Hindlimb muscle (tissue), 1 donor: ENCODE measurements at regions not wholly inside any gene's neighbourhood (a gene's known extent, or its start where the extent isn't known, plus 50 kb on each side); places are given as distances from the start of the nearest gene placed in this dataset.

Source experiments
- DNase-seq: peaks from one replicate; pipeline ENCODE4 v3.0.0-alpha.2; 2013

DNA sequence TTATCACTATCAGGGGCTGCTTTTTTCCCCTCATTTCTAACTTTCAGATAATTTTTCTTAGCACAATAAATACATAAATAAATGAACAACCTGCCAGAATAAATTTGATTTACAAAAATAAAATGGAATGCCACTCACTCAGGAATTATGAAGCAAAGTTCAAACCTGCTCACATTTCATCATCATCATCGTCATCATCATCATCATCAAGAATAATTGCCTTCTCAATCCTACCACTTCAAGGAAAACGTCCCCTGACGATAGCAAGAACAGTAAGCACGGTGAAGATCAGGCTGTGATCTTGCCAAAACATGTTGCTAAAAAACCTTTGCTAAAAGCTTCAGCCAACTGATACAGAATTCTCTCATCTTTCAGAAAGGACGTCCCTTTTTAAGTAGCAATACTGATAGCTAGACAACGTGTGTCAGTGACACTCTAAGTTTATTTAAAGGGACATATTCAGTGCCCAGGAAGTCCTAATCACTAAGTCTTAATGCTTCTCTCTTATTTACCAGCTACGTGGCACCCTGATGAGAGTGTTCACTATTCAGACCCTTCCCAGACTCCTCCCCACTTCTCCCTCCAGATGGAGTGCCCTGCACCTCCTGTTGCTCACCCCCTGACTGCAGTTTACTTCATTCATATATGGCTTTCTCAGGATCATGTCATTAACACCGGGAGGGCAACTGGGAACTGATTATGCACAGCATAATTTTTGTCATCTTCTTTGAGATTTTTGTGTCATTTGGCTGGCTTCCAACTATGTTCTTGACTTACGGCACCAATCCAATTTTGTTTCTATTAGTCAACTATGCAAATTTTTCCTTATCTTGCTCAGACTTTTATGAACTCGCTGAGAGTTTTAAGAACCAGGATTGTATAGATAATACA is 200.1 kb upstream of the GUCY1A2 start:
- DNase-seq, result no peak

DNA sequence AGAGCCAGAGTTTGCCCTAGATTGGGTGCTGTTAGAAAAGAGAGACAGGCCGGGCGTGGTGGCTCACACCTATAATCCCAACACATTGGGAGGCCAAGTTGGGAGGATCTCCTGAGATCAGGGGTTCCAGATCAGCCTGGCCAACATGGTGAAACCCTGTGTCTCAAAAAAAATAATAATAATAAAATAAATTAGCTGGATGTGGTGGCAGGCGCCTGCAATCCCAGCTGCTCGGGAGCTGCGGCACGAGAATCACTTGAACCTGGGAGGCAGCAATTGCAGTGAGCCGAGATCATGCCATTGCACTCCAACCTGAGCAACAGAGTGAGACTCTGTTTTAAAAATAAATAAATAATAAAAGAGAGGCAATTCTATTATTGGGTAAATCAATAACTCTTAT is 199.2 kb upstream of the GUCY1A2 start:
- no peak for DNase-seq

GRCh38 chr11:107215010-107215409 is 196.7 kb upstream of the GUCY1A2 start:
- no peak for DNase-seq

GRCh38 chr11:107203656-107204055 is 185.4 kb upstream of the GUCY1A2 start:
- no peak for DNase-seq

DNA sequence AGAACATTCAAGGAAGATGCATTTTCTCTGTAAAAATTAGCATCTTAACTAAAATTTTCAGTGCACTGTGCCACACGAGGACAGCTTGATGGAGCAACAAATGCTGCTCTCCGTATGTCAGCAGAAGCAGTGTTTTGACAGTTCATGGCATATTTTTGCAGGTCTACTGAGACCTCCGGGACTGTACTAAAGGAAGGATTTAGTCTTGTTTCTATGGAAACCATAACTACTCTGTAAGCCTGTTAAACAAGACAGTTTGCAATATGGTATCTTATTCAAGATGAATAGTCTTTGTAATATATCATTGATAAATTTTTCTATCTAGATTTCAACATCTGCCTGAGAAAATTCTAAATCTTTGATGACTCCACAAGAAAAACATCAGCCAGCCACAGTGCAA is 184.0 kb upstream of the GUCY1A2 start:
- no peak for DNase-seq

GRCh38 chr11:107198490-107199007 is 180.3 kb upstream of the GUCY1A2 start:
- DNase-seq, result no peak

DNA sequence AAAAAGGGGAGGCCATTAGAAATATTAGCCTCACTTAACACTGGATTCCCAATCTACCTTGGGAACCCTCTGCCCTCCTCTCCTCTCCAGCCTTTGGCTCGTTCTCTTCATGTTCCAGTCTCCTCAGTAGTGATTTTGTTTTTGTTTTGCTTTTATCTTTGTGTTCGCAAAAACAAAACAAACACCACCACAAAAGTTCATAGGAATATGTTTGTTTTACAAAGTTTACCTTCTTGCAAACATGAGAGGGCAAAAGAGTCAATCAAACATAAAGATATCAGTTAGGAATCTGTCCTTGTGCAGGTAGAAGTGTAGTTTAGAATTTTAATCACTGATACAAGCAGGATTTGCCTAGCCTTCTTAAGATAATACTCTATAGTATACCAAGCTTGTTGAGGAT is 179.7 kb upstream of the GUCY1A2 start:
- no peak for DNase-seq

GRCh38 chr11:107196732-107197131 is 178.5 kb upstream of the GUCY1A2 start:
- DNase-seq, result no peak

GRCh38 chr11:107184986-107185385 is 166.7 kb upstream of the GUCY1A2 start:
- no peak for DNase-seq

- no peak for DNase-seq
Observed at GRCh38 chr11:107183953-107184352, 165.7 kb upstream of the GUCY1A2 start.

DNA sequence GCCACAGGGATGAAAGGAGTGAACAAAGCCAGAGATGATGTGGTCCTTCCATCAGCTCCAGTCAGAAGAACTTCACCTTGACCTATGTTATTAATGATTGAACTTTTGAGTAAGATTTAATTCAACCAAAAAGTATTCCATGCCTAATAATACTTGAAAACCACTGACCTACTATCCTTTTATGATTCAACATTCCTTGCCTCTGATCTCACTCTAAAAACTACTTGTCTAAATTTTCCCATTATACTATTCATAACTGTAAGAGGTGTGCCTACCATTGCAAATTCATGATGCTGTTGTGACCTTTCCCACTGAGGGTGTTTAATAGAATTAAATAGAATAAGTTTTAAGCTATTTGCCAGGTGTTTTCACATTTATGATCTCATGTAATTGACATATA is 164.7 kb upstream of the GUCY1A2 start:
- DNase-seq, result no peak

- DNase-seq, result no peak
Observed at GRCh38 chr11:107180236-107180635, 162.0 kb upstream of the GUCY1A2 start.

- DNase-seq, result no peak
Observed at GRCh38 chr11:107179829-107180228, 161.6 kb upstream of the GUCY1A2 start.

DNA sequence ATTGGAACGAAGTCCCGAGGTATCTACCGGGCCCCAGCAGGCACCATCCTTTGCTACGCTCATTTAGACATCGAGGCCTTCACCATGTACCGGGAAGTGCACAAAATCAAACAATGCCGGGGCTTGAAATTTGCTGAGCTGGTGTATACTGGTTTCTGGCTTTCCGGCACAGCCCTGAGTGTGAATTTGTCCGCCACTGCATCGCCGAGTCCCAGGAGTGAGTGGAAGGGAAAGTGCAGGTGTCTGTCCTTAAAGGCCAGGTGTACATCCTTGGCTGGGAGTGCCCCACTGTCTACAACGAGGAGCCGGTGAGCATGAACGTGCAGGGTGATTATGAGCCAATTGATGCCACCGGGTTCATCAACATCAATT is 158.8 kb upstream of the GUCY1A2 start:
- no peak for DNase-seq

- no peak for DNase-seq
Observed at GRCh38 chr11:107176148-107177105, 158.2 kb upstream of the GUCY1A2 start.

DNA sequence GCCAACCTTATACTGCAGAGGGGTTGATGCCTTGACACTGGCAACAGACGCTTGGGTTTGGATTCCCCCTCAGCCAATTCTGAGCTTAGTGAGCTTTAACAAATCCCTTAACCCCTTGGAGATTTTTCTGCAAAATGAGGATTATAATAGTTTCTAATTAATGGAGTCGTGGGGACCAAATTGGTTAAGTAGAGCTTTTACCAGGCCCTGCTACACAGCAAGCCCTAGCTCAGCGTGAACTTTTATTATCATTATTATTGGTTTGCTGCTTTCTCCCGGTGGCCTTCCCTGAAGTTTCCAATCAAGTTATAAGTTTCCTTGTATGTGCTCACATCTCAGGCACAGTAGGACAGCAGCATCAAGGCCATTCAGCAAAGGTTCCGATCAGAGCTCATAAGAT is 156.6 kb upstream of the GUCY1A2 start:
- DNase-seq, result no peak

DNA sequence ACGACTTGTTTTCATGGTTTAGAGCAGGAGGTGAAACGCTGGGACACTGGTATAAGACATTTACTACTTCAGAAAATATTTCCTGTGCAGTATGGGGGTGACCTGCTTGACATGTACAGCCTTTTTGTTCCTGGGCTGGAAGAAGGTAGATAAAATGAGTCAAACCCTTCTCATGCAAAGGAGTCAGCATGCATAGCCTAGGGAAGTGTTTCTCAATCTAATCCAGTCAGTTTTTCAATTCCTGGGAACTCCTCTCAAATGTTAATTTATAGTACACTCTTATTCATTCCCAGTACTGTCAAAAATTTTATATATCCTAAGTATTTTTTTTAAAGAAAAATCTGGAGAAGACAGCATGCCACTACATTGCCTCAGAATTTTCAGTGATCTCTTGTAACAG is 154.7 kb upstream of the GUCY1A2 start:
- no peak for DNase-seq

- DNase-seq, result no peak
Observed at GRCh38 chr11:107157809-107158187, 139.5 kb upstream of the GUCY1A2 start.

- DNase-seq, result no peak
Observed at GRCh38 chr11:107157146-107157808, 139.0 kb upstream of the GUCY1A2 start.

GRCh38 chr11:107151579-107151978 is 133.3 kb upstream of the GUCY1A2 start:
- no peak for DNase-seq

GRCh38 chr11:107151158-107151557 is 132.9 kb upstream of the GUCY1A2 start:
- DNase-seq, result no peak

DNA sequence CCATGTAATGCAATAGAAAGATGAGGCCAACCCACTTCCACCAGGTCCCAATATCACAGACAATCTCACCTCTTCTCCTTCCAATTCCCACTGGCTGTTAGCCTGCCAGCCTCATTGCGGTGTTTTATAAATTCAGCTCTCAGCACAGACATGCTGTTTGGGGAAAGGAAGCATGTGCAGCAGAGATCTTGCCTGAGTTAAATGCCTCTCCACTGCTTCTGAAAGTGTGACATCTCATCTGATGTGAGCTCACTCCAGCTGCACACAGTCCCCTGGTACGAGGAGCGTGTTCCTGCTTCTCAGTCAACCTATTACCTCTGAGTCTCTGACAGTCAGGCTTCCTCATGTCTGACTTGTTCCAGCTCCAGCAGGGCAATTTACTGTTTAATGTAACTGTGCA is 122.7 kb upstream of the GUCY1A2 start:
- peak; percentile 12 for DNase-seq

GRCh38 chr11:107139396-107139795 is 121.1 kb upstream of the GUCY1A2 start:
- no peak for DNase-seq
